Body of pancreas (tissue), 4 donors: ENCODE measurements at regions not wholly inside any gene's neighbourhood (a gene's known extent, or its start where the extent isn't known, plus 50 kb on each side); places are given as distances from the start of the nearest gene placed in this dataset.

Experiments used
- POLR2A ChIP-seq, 3 donors: fragments of 450-650 bp; IDR thresholded peaks; one replicate each; pipeline ENCODE4 v1.6.1; 2016; ENCODE audit warnings: antibody characterized with exemption in 3 of 3, mild to moderate bottlenecking in 2 of 3
- TF ChIP-seq, protein P1 (sequence below), 7 experiments: fragments of 450-650 bp in 4 of 7; fragments of 200-600 bp in 3 of 7; sonication (generic) in 3 of 7; IDR thresholded peaks; one replicate each; pipeline ENCODE4 v1.5.1; 2016 to 2019; ENCODE audit warnings: antibody characterized with exemption in 7 of 7

DNA sequence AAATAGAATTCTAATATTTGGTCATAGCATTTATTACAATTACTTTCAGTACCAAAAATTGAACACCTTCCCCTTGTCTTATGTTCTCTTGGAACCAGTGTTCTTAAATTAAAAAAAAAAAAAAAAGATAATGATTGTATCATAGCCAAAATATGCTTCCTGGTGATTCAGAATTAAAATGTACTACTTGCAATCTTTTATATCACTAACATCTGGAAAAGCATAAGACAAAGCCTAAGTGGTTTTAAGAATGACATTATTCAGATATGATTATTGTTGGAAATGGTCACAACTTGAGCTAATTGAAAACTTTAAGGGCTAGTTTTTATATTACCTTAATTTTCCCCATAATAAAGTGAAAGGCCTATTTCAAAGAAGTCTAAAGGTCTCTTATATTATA lies 493.3 kb upstream of the MARCKS start:
- TF ChIP-seq, protein P1, sequence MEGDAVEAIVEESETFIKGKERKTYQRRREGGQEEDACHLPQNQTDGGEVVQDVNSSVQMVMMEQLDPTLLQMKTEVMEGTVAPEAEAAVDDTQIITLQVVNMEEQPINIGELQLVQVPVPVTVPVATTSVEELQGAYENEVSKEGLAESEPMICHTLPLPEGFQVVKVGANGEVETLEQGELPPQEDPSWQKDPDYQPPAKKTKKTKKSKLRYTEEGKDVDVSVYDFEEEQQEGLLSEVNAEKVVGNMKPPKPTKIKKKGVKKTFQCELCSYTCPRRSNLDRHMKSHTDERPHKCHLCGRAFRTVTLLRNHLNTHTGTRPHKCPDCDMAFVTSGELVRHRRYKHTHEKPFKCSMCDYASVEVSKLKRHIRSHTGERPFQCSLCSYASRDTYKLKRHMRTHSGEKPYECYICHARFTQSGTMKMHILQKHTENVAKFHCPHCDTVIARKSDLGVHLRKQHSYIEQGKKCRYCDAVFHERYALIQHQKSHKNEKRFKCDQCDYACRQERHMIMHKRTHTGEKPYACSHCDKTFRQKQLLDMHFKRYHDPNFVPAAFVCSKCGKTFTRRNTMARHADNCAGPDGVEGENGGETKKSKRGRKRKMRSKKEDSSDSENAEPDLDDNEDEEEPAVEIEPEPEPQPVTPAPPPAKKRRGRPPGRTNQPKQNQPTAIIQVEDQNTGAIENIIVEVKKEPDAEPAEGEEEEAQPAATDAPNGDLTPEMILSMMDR (IDR thresholded peaks at IDR 0.05): no peak
- no peak for TF ChIP-seq POLR2A (IDR thresholded peaks at IDR 0.05)
